ENCODE measurements at regions not wholly inside any gene's neighbourhood (a gene's known extent, or its start where the extent isn't known, plus 50 kb on each side); places are given as distances from the start of the nearest gene placed in this dataset.

GRCh38 chr10:36716291-36716690 is 409.1 kb upstream of the ANKRD30A start:
- TF ChIP-seq NFIC (IDR thresholded peaks at IDR 0.05) (no peak), YY1 (IDR thresholded peaks at IDR 0.05; ENCODE audit: low read depth) (no peak), REST (IDR thresholded peaks at IDR 0.05; ENCODE audit: low read depth) (no peak), MAX (IDR thresholded peaks at IDR 0.05) (no peak), CREB1 (IDR thresholded peaks at IDR 0.05; ENCODE audit: low read depth) (no peak), TEAD4 (IDR thresholded peaks at IDR 0.05) (no peak), RAD21 (IDR thresholded peaks at IDR 0.05; ENCODE audit: low read depth) (no peak), EP300 (IDR thresholded peaks at IDR 0.05; ENCODE audit: borderline replicate concordance) (no peak), USF1 (IDR thresholded peaks at IDR 0.05) (no peak), TCF12 (IDR thresholded peaks at IDR 0.05; ENCODE audit: low read depth) (no peak), TAF1 (IDR thresholded peaks at IDR 0.05; ENCODE audit: low read depth) (no peak), EGR1 (IDR thresholded peaks at IDR 0.05) (no peak)
